ENCODE measurements at regions not wholly inside any gene's neighbourhood (a gene's known extent, or its start where the extent isn't known, plus 50 kb on each side); places are given as distances from the start of the nearest gene placed in this dataset.

- Histone ChIP-seq H3K27ac (ENCODE audit: low read length) (no peak overlapping the region), H3K27me3 (ENCODE audit: control insufficient read depth, insufficient read depth) (no peaks in the 10 kb centered on the region), H3K4me3 (ENCODE audit: low read length) (no peak overlapping the region), H3K4me1 (ENCODE audit: control insufficient read depth, insufficient read depth, low read length) (no peaks in the 10 kb centered on the region), H3K9me3 (ENCODE audit: control insufficient read depth, low read length) (no peaks in the 10 kb centered on the region)
- 39% methylated on average over 1 of the region's 1 CpG for WGBS
- DNase-seq: no peak
- intact Hi-C loops (cut with DNase I): no loop called here
- ATAC-seq: no peak
Observed at GRCh38 chr2:48817355-48817754, 61.8 kb upstream of the LHCGR start.

DNA sequence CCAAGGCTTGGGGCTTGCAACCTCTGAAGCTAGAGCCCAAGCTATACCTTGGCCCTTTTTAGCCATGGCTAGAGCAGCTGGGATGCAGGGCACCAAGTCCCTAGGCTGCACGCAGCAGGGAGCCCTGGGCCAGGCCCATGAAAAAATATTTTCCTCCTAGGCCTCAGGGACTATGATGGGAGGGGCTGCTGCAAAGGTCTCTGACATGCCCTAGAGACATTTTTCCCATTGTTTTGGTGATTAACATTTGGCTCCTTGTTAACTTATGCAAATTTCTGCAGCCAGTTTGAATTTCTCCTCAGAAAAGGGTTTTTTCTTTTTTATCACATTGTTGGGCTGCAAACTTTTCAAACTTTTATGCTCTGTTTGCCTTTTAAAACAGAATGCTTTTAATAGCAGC lies 56.9 kb upstream of the LHCGR start:
- WGBS: 70% methylated on average over 1 of the region's 1 CpG
- no peaks in the 10 kb centered on the region for H3K9me3 ChIP-seq (ENCODE audit: control insufficient read depth, low read length)

GRCh38 chr2:48808311-48808710 lies 52.8 kb upstream of the LHCGR start:
- intact Hi-C loops (cut with DNase I): no loop called here
- WGBS: 93% methylated on average over 1 of the region's 1 CpG

More for the DNA sequence above, 56.9 kb upstream of the LHCGR start:
- ATAC-seq (no peak), DNase-seq (no peak)
- H3K27ac ChIP-seq (ENCODE audit: low read length): no peak overlapping the region
- intact Hi-C loops (cut with DNase I): no loop called here
- H3K4me3 ChIP-seq (ENCODE audit: low read length): no peak overlapping the region
- no peaks in the 10 kb centered on the region for H3K27me3 ChIP-seq (ENCODE audit: control insufficient read depth, insufficient read depth)
- H3K4me1 ChIP-seq (ENCODE audit: control insufficient read depth, insufficient read depth, low read length): no peaks in the 10 kb centered on the region

More at GRCh38 chr2:48808311-48808710, 52.8 kb upstream of the LHCGR start:
- ATAC-seq (no peak), DNase-seq (no peak)
- Histone ChIP-seq H3K4me1 (ENCODE audit: control insufficient read depth, insufficient read depth, low read length) (no peaks in the 10 kb centered on the region), H3K4me3 (ENCODE audit: low read length) (no peak overlapping the region), H3K9me3 (ENCODE audit: control insufficient read depth, low read length) (no peaks in the 10 kb centered on the region), H3K27ac (ENCODE audit: low read length) (no peak overlapping the region), H3K27me3 (ENCODE audit: control insufficient read depth, insufficient read depth) (no peaks in the 10 kb centered on the region)
